HUES48 (cell line): ENCODE measurements at regions not wholly inside any gene's neighbourhood (a gene's known extent, or its start where the extent isn't known, plus 50 kb on each side); places are given as distances from the start of the nearest gene placed in this dataset.

ENCODE experiments used
- H3K27ac ChIP-seq: one replicate; pipeline ENCODE4 v1.7.0; 2013; ENCODE audit warnings: low read depth, low read length, inconsistent platforms
- H3K27me3 ChIP-seq: 2 replicates; pipeline ENCODE4 v1.6.1; 2013; ENCODE audit warnings: mild to moderate bottlenecking, low read length; ENCODE audit not compliant: control insufficient read depth, insufficient read depth
- H3K36me3 ChIP-seq: 2 replicates; pipeline ENCODE4 v1.6.1; 2013; ENCODE audit warnings: low read length; ENCODE audit not compliant: control insufficient read depth, insufficient read depth
- H3K4me1 ChIP-seq: 2 replicates; pipeline ENCODE4 v1.6.1; 2013; ENCODE audit warnings: mild to moderate bottlenecking, low read length; ENCODE audit not compliant: control insufficient read depth, insufficient read depth
- H3K4me3 ChIP-seq: 2 replicates; pipeline ENCODE4 v1.5.1; 2013; ENCODE audit warnings: mild to moderate bottlenecking, low read depth, low read length
- H3K9ac ChIP-seq: 2 replicates; pipeline ENCODE4 v1.6.1; 2013; ENCODE audit warnings: mild to moderate bottlenecking, low read depth, low read length, moderate library complexity
- H3K9me3 ChIP-seq: 2 replicates; pipeline ENCODE4 v1.6.1; 2013; ENCODE audit warnings: low read length; ENCODE audit not compliant: control insufficient read depth, insufficient read depth

DNA sequence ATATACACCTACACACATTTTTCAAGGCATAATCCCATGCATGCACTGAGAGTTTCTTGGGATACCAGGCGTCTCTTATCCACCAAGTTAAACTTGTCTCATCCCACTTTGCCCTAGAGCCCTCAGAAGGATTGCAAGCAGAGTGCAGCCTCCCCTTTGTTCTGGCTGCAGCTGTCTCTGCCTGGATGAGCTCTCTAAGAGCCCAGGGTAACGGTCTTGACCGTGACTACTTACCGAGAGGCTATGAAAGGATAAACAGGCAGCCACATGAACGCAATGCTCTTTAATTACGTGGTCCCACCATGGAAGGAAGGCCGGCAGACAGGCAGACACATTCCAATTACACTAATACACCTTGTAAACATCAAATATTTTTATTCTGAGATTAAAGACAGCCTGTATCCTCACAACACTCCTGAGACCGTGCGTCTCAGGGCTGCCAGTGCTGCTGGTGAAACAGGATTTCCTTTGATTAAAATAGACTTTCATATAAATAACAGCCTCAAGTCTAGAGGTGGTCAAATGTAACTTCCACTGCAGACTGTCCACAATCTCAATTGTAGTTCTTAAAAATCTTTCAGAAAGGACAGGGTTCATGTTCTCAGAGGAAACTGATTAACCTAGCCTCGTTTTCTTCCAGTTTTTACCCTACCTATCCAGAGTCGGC, 210.0 kb upstream of the PRDM1 start:
- H3K9me3 ChIP-seq = no peaks in the 10 kb centered on the region
- no peak overlapping the region for H3K9ac ChIP-seq
- no peaks in the 10 kb centered on the region for H3K27me3 ChIP-seq
- H3K4me1 ChIP-seq = no peaks in the 10 kb centered on the region
- no peak overlapping the region for H3K27ac ChIP-seq
- no peak overlapping the region for H3K4me3 ChIP-seq
- H3K36me3 ChIP-seq = no peaks in the 10 kb centered on the region

- no peak overlapping the region for H3K4me3 ChIP-seq
- no peaks in the 10 kb centered on the region for H3K36me3 ChIP-seq
- H3K27ac ChIP-seq = no peak overlapping the region
- H3K9me3 ChIP-seq = no peaks in the 10 kb centered on the region
- H3K4me1 ChIP-seq = peaks cover 8% of the 10 kb centered on the region
- H3K9ac ChIP-seq = no peak overlapping the region
- H3K27me3 ChIP-seq = no peaks in the 10 kb centered on the region
Measured at GRCh38 chr6:105874835-105875626, 211.1 kb upstream of the PRDM1 start.

- Histone ChIP-seq H3K36me3 (no peaks in the 10 kb centered on the region), H3K27ac (no peak overlapping the region), H3K9ac (no peak overlapping the region), H3K4me1 (peaks cover 20% of the 10 kb centered on the region), H3K9me3 (no peaks in the 10 kb centered on the region), H3K4me3 (no peak overlapping the region), H3K27me3 (no peaks in the 10 kb centered on the region)
Measured at GRCh38 chr6:105873799-105874198, 212.3 kb upstream of the PRDM1 start.

DNA sequence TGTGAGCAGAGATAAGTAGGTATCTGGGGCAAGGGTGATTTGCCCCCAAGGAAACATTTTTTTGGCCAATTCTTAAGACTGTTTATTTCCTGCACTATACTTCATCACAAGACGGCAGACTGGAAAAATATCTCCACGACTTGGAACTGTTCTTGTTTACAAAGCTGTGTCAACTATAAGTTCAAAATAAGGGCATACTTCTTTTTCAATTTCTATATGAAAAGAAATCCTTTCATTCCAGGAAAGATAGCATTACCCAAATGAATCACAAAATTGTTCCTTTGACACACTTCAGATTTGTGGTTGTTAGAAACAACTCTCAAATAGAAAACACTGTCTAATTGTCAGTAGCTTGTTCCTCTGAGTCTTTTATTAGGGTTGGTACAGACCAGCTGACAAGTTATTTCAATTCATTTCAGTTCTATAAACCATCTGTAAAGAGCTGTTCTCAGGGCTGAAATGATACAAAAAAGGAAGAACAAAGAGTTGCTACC, 212.9 kb upstream of the PRDM1 start:
- Histone ChIP-seq H3K9me3 (no peaks in the 10 kb centered on the region), H3K27me3 (no peaks in the 10 kb centered on the region), H3K4me1 (peaks cover 20% of the 10 kb centered on the region), H3K36me3 (no peaks in the 10 kb centered on the region), H3K27ac (no peak overlapping the region), H3K4me3 (no peak overlapping the region), H3K9ac (no peak overlapping the region)

- no peak overlapping the region for H3K27ac ChIP-seq
- no peak overlapping the region for H3K9ac ChIP-seq
- no peaks in the 10 kb centered on the region for H3K36me3 ChIP-seq
- no peaks in the 10 kb centered on the region for H3K9me3 ChIP-seq
- no peaks in the 10 kb centered on the region for H3K27me3 ChIP-seq
- H3K4me3 ChIP-seq = no peak overlapping the region
- H3K4me1 ChIP-seq = peaks cover 20% of the 10 kb centered on the region
Measured at GRCh38 chr6:105872249-105872648, 213.9 kb upstream of the PRDM1 start.

- Histone ChIP-seq H3K4me3 (no peak overlapping the region), H3K9me3 (no peaks in the 10 kb centered on the region), H3K36me3 (no peaks in the 10 kb centered on the region), H3K27ac (no peak overlapping the region), H3K4me1 (peaks cover 20% of the 10 kb centered on the region), H3K9ac (no peak overlapping the region), H3K27me3 (no peaks in the 10 kb centered on the region)
Measured at GRCh38 chr6:105871542-105871941, 214.6 kb upstream of the PRDM1 start.

DNA sequence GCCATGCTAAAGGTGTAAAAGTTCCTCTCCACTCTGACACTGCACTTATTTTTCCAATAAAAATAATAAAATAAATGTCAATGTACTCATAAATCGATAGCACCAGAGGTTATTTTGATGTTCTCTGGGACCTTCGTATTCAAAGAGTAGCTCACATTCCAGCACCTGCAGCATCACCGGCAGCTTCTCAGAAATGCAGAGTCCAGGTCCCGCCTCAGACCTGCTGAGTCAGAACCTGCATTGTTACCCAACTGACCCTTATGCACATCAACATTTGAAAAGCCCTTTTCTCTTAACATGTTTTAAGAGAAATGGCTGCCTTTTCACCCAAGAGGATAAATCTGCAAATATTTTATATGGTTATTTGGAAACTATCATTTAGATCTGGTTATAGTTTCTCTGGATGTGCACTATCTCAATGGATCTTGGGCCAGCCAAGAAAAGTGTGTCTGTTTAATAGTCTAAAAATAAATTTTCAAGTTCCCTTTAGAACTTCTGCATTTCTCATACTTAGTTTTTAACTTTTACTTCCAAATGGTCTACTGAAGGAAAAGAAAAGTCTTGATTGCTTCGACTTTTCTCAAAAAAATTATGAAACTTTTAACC, 216.2 kb upstream of the PRDM1 start:
- H3K4me3 ChIP-seq = no peak overlapping the region
- H3K27ac ChIP-seq = peak overlapping the region; percentile 29
- H3K4me1 ChIP-seq = peaks cover 20% of the 10 kb centered on the region
- H3K36me3 ChIP-seq = no peaks in the 10 kb centered on the region
- H3K9me3 ChIP-seq = no peaks in the 10 kb centered on the region
- no peaks in the 10 kb centered on the region for H3K27me3 ChIP-seq
- H3K9ac ChIP-seq = no peak overlapping the region

DNA sequence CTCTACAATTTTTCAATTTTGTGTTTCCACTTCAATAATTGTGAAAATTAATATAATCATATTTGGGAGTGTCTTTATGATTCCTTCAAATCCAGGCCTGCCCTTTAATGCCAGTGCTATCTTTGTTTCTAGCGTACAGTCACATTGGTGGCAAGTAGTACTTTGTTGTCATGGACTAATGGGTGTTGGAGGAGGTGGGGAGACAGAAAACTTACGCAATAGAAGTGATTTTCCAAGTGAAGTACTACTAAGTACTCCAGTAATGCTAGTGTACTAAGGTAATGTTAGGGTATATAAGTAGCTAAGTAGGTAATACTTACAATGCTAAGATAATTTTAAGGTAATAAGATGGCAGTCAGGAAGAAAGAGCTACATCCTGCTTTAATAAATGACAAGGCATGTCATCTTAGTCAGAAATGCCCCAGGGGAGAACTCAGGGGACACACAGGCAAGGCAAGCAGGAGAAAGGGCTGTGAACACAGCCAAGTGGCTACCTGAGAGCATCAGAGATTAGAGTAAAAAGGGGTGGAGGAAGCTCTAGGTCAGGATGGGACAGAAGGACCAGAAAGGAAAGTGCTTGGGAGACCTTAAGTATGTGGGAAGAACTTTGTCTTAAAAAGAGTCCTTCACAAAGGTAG, 217.2 kb upstream of the PRDM1 start:
- H3K27me3 ChIP-seq = no peaks in the 10 kb centered on the region
- H3K36me3 ChIP-seq = no peaks in the 10 kb centered on the region
- H3K9ac ChIP-seq = no peak overlapping the region
- H3K9me3 ChIP-seq = no peaks in the 10 kb centered on the region
- H3K27ac ChIP-seq = no peak overlapping the region
- peaks cover 20% of the 10 kb centered on the region for H3K4me1 ChIP-seq
- no peak overlapping the region for H3K4me3 ChIP-seq

GRCh38 chr6:105867821-105868220, 218.3 kb upstream of the PRDM1 start:
- Histone ChIP-seq H3K27me3 (no peaks in the 10 kb centered on the region), H3K4me3 (no peak overlapping the region), H3K4me1 (peaks cover 20% of the 10 kb centered on the region), H3K9ac (no peak overlapping the region), H3K27ac (no peak overlapping the region), H3K36me3 (no peaks in the 10 kb centered on the region), H3K9me3 (no peaks in the 10 kb centered on the region)

DNA sequence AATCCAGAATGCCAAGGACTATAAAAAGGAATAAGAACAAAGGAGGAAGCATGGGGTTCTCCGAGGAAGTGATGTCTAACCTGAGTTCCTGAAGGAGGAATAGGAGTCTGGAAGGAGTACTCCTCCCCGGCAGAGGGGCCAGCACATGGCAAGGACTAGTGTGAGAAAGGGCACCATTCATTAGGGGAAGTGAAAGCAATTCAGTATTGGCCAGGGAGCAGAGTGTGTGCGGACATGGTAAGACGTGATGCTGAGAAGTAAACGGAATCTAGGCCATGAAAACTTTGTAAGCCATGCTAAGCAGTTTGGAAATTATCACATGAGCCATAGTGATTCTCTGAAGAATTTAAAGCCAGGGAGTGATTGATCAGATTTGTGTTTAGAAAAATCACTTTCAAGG, 218.9 kb upstream of the PRDM1 start:
- no peak overlapping the region for H3K9ac ChIP-seq
- no peak overlapping the region for H3K4me3 ChIP-seq
- no peak overlapping the region for H3K27ac ChIP-seq
- H3K36me3 ChIP-seq = no peaks in the 10 kb centered on the region
- H3K9me3 ChIP-seq = no peaks in the 10 kb centered on the region
- H3K27me3 ChIP-seq = no peaks in the 10 kb centered on the region
- H3K4me1 ChIP-seq = peaks cover 20% of the 10 kb centered on the region
